ENCODE measurements at regions not wholly inside any gene's neighbourhood (a gene's known extent, or its start where the extent isn't known, plus 50 kb on each side); places are given as distances from the start of the nearest gene placed in this dataset.
"Not testable (repeated sequence)": the region's sequence is repeated elsewhere in the genome, so short reads cannot be mapped to it uniquely, and the experiment has no call there.

GRCh38 chr13:84645196-84646012 is 763.1 kb upstream of the SLITRK1 start:
- DNase-seq (no peak), ATAC-seq (no peak)
- intact Hi-C loops (cut with DNase I, micrococcal nuclease), result no loop called here

DNA sequence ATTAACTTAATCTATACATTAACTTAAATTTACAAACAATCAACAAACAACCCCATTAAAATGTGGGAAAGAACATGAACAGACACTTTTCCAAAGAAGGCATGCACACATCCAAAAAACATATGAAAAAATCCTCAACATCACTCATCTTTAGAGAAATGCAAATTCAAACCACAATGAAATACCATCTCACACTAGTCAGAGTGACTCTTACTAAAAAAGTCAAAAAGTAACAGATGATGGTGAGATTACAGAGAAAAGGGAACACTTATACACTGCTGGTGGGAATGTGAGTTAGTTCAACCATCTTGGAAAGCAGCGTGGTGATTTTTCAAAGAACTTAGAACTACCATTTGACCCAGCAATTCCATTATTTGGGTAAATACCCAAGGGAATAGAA is 759.2 kb upstream of the SLITRK1 start:
- no peak for DNase-seq
- intact Hi-C loops (cut with DNase I, micrococcal nuclease), result no loop called here
- no peak for ATAC-seq

DNA sequence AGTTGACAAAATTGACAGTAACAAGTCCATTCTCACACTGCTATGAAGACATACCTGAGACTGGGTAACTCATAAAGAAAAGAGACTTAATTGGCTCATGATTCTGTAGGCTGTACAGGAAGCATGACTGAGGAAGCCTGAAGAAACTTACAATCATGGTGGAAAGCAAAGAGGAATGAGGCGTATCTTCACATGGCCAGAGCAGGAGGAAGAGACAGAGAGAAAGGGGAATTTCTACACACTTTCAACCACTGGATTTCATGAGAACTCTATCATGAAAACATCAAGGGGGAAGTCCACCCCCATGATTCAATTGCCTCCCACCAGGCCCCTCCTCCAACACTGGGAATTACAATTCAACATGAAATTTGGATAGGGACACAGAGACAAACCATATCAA is 758.4 kb upstream of the SLITRK1 start:
- ATAC-seq (no peak), DNase-seq (no peak)
- intact Hi-C loops (cut with DNase I, micrococcal nuclease), result no loop called here

DNA sequence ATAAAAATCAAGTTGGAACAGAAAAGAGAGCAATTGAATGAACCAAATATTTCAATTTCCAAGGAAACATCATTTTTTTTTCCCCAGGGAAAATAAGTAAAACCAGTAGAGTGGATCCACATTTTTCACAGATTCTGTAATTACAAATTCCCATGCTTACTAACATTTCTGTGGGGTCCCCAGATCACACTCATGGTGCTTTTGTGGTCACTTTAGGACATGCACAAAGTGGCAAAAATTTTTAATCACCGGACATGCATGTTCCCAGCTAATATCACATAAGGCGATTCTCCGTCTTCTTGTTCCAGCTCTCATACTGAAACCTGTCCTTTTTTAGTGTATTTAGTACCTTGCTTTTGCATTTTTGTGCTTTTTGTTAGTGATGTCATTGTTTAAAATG is 748.2 kb upstream of the SLITRK1 start:
- intact Hi-C loops (cut with DNase I, micrococcal nuclease), result no loop called here
- ATAC-seq, result no peak
- DNase-seq, result no peak

DNA sequence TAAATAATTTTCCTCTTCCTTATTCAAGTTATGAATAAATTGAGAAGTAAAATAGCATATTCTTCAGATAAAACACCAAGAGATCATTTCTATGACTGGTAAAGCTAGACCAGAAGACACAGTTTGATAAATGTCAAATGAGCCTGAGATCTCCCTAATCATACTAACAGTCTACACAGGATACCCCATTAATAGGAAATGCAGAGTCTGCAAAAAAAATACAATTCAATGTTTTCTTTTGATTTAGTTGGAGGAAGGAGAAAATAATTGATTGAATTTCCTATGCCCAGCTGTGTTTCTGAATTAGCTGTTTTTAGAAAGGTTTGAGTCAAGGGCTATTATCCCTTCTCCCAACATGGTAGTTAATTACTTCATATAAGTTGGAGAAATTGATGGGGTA is 734.6 kb upstream of the SLITRK1 start:
- intact Hi-C loops (cut with DNase I, micrococcal nuclease), result no loop called here
- no peak for DNase-seq
- no peak for ATAC-seq

DNA sequence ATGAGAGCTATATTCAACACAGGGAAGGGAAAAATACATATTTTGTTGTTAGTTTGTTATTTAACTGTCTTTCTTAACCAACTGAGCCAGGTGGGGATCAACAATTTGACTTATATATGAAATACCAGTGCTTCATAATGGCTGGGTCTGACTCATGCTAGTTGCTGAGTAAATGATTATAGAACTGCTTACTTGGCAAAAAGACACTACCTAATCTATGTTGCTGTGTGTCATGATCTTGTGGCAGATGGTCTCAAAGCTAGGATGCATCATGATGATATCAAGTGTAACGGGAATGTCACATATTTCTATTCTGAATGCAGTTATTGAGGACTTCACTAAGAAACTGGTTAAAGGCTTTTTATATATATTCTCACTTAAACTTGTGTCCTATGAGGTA is 727.4 kb upstream of the SLITRK1 start:
- intact Hi-C loops (cut with DNase I, micrococcal nuclease), result no loop called here
- DNase-seq (no peak), ATAC-seq (no peak)

DNA sequence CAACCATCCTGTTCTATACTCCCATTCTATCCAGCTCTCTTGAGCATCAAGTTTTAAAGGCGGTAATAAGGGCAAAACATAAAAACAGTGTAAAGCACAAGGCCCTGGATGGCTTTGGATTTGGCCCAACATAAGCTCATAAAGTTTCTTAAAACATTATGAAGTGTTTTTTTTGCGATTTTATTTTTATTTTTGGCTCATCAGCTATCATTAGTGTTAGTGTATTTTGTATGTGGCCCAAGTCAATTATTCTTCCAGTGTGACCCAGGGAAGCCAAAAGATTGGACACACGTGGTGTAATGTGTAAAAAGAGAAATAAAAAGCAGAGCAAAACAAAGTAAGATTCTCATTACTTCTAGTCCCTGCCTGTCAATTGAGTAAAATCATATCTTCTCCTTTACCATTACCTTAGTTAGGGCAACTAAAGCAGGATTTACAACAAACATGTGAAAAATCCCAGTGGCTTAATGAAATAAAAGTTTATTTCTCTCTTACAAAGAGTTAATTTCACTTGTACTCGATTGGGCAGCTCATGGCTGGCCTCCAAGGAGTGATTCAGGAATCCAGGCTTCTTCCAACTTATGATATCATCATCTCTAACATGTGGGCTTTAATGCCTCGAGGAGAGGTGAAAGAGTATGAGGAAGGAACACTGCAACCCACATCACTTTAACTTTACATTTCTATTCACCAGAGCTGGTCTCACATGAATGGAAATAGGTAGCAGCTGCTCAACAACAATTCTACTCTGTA is 725.2 kb upstream of the SLITRK1 start:
- ATAC-seq, result no peak
- peak in 1 of 2 donors; percentile 2 for DNase-seq
- intact Hi-C loops (cut with DNase I, micrococcal nuclease), result no loop called here

DNA sequence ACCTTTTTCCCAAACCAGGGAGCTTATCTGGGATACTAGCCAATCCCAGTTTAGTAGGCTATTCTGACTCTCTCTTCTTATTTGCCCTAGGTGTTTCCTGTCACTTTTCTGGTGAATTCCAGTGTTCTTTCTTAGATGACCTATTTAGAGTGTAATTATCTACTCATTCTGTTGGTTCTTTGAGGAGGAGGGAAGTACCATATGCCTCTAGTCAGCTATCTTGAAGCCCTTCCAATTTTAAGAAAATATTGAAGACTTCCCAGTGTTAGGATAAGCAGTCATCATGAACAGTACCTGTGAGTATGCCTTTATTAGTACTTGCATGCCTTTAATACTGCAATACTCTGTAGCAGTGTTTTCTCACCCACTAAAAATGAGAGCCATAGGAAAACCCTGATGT is 724.3 kb upstream of the SLITRK1 start:
- ATAC-seq (no peak), DNase-seq (no peak)
- intact Hi-C loops (cut with DNase I, micrococcal nuclease), result no loop called here

DNA sequence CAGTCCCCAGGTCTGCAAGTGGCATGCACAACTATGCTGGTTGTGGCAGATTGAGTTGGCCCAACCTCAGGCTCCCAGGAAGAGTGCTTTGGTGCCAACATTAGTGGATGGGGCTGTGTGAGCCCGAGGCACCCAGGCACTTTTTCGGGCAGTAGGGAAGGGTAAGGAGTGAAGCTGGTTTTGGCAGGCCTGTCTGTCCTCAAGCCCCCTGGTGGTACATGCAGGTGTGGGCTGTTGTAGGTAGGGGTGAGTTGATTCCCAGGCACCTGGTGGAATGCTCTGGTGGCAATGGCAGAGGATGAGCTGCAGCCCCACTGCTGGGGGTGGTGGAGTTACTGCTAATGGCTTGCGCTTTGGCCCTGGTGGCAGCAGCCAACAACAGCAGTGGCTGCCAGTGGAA is 723.7 kb upstream of the SLITRK1 start:
- no peak for ATAC-seq
- intact Hi-C loops (cut with DNase I, micrococcal nuclease), result no loop called here
- no peak for DNase-seq

GRCh38 chr13:84591444-84591843 is 709.2 kb upstream of the SLITRK1 start:
- no peak for ATAC-seq
- intact Hi-C loops (cut with DNase I, micrococcal nuclease), result no loop called here
- no peak for DNase-seq

GRCh38 chr13:84590663-84591062 is 708.4 kb upstream of the SLITRK1 start:
- intact Hi-C loops (cut with DNase I, micrococcal nuclease), result no loop called here
- ATAC-seq (no peak), DNase-seq (no peak)

- intact Hi-C loops (cut with DNase I, micrococcal nuclease), result no loop called here
- no peak for ATAC-seq
Measured at GRCh38 chr13:84588023-84588422, 705.7 kb upstream of the SLITRK1 start.

DNA sequence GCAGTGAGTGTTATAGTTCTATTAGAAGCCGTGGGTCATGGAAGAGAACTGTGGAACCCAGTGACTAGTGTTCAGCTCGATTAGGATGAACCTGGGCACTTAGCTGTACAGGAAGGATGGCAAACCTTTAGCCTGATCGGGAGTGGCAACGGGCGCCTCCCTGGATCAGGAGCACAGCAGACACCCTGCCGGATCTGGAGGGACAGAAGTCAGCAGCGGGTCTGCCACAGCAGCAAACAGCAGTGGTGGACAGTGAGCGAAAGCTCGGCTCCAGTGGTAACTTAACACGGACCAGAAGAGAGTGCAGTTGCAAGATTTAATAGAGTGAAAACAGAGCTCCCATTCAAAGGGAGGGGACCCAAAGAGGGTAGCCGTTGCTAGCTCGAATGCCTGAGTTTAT is 697.6 kb upstream of the SLITRK1 start:
- ATAC-seq; intact Hi-C loops (cut with DNase I, micrococcal nuclease); DNase-seq: not testable (repeated sequence)

More at GRCh38 chr13:84588023-84588422, 705.7 kb upstream of the SLITRK1 start:
- DNase-seq, result no peak

DNA sequence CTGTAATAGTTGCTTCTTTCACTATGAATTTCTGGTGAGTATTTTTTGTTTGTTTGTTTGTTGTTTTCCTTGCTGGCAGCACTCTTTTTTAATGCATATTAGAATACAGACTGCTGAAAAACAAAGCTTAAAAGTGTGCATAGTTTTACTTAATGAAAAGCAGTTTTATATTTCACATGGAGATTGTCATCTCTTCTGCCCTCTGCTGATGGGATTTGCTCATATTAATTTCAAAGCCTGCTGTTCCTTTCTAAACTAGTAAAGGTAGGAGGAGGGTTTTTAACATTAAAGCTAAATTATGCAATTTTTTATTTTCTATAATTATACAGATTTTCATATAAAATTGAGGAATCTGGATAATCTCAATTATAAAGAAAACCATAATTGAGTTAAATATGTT is 692.6 kb upstream of the SLITRK1 start:
- ATAC-seq (no peak), DNase-seq (no peak)
- intact Hi-C loops (cut with DNase I, micrococcal nuclease), result no loop called here

DNA sequence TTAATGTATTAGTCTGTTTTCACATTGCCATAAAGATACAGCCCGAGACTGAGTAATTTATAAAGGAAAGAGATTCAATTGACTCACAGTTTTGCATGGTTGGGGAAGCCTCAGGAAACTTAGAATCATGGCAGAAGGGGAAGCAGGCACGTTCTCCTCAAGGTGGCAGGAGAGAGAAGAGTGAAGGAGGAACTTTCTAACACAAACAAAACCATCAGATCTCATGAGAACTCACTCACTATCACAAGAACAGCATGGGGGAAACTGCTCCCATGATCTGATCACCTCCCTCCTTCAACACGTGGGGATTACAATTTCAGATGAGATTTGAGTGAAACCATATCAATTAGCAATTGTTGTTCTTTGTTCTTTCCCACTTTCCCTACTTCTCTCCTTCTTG is 689.0 kb upstream of the SLITRK1 start:
- no peak for ATAC-seq
- intact Hi-C loops (cut with DNase I, micrococcal nuclease), result no loop called here
- no peak for DNase-seq

DNA sequence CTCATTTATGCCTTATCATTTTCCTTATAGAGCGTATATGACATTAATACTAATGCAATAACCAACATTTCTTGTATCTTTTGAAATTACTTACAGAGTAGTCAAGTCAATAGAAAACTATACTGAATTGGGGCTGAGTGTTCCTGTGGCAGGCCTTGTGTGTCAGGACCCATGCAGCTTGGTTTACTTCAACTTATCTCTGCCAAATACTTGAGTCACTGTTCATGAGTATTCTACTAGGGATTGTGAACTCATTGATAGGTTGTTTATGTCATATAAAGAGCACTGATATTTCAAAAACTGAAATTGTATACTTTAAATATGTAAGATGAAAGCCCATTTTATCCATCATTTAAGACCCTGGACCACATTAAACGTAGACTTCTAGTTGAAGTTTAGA is 688.6 kb upstream of the SLITRK1 start:
- intact Hi-C loops (cut with DNase I, micrococcal nuclease), result no loop called here
- DNase-seq (no peak), ATAC-seq (no peak)

GRCh38 chr13:84569366-84569765 is 687.1 kb upstream of the SLITRK1 start:
- intact Hi-C loops (cut with DNase I, micrococcal nuclease), result no loop called here
- ATAC-seq (no peak), DNase-seq (no peak)

DNA sequence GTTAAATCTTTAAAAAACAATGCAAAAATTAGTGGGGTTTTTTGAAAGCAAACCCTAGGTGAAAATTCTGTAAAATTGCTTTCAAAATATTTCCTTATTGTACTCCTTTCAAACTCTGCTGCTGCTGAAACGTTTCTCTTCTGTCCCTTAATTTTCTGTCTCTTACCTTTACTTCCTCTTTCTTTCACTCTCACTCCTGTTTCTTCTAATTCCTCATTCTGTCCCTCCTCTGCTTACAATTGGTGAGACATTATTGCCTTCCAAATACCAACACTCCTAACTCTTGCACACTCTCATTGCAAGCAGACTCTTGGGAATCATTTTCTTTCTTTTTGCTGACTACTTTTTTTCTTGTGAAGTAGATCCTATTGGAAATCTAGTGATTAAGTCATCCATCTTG is 685.6 kb upstream of the SLITRK1 start:
- ATAC-seq (no peak), DNase-seq (no peak)
- intact Hi-C loops (cut with DNase I, micrococcal nuclease), result no loop called here

DNA sequence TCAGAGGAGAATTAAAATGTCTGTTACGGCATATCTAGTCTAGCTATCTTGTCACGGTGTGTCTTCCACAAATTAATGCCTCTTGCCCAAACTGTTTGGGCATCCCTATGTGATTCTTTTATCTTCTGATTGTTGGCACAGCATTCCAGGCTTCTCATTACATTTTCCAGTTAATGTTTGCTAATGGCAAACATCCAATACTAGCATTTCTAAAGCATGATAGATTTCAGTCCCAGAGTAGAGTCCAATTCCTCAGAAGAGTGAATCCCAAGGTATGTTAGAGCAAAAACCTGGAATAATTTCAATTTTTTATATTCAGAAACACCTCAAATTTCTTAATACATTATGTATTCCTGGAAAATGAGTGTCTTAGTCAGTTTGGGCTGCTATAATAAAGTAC is 684.5 kb upstream of the SLITRK1 start:
- ATAC-seq, result no peak

GRCh38 chr13:84563611-84564010 is 681.3 kb upstream of the SLITRK1 start:
- intact Hi-C loops (cut with DNase I, micrococcal nuclease), result no loop called here
- DNase-seq, result no peak
- no peak for ATAC-seq

More for the DNA sequence above, 684.5 kb upstream of the SLITRK1 start:
- DNase-seq, result no peak
- intact Hi-C loops (cut with DNase I, micrococcal nuclease), result no loop called here

- no peak for DNase-seq
- no peak for ATAC-seq
- intact Hi-C loops (cut with DNase I, micrococcal nuclease), result no loop called here
Measured at GRCh38 chr13:84553227-84553626, 671.0 kb upstream of the SLITRK1 start.

Measured in left colon (tissue), 2 donors.